A172 (cell line): ENCODE measurements at regions not wholly inside any gene's neighbourhood (a gene's known extent, or its start where the extent isn't known, plus 50 kb on each side); places are given as distances from the start of the nearest gene placed in this dataset.
A peak's percentile ranks its signal among the peaks of the same experiment; 100 is the strongest.
"Not testable (repeated sequence)": the region's sequence is repeated elsewhere in the genome, so short reads cannot be mapped to it uniquely, and the experiment has no call there.

Source experiments
- DNase-seq: peaks from one replicate; pipeline ENCODE4 v3.0.0-alpha.2; 2015; ENCODE audit warnings: low spot score

DNA sequence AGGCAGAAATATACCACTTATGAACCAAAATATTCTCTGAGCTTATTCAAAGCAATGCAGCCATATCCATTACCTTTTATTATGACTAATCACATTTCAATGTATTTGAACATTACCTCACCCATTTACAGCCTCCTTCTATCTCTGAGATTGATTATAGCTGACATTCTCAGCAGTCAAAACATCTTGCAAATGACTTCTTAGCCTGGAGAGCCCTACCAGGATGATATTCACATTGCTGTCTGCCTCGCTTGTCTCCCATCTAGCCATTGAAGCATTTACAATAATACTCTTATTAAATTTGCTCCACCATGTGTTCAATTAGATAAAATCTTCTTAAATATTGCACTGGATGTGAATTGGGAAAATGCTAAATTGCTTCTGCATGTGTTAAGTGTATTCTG lies 1879.9 kb upstream of the ACO1 start:
- DNase-seq = no peak

DNA sequence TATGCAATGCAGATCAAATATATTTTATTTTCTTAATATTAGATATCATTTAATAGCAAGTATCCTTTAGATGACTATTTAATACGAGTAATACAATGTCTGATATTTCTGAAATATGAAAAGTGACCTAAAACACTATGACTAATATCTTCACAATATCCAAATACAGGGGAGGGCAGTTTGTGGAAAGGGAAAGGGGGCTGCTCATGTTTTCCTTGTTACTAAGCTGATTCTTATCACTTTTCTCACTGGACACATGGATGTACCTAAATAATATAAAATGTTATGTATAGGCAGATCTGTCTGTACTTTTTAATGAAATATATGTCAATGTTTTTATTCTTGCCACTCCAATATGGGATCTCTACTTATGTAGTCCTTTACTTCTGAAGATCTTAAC lies 1879.1 kb upstream of the ACO1 start:
- no peak for DNase-seq

DNA sequence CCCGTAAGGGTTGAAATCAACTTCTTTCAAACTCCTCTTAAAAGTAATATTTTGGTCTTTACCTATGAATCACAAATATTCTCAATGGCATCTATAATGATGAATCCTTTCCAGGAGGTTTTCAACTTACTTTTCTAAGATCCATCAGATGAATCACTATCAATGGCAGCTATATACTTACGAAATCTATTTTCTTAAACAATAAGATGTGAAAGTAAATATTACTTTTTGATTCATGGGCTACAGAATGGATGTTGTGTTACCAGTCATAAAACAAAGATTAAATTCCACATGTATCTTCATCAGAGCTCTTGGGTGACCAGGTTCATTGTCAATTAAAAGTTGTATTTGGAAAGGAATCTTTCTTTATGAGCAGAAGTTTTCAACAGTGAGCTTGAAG lies 1877.7 kb upstream of the ACO1 start:
- DNase-seq = no peak

DNA sequence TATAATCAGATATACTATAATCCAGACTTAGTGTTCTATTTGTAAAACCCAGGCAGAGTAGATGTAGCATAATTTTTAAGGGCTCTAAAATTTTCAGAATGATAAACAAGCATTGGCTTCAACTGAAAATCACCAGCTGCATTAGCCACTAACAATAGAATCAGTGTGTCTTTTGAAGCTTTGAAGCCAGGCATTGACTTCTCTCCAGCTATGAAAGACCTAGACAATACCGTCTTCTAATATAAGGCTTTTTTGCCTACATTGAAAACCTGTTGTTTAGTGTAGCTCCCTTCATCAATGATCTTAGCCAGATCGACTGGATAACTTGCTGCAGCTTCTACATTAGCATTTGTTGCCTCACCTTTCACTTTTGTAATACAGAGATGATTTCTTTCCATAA lies 1877.3 kb upstream of the ACO1 start:
- DNase-seq = no peak

DNA sequence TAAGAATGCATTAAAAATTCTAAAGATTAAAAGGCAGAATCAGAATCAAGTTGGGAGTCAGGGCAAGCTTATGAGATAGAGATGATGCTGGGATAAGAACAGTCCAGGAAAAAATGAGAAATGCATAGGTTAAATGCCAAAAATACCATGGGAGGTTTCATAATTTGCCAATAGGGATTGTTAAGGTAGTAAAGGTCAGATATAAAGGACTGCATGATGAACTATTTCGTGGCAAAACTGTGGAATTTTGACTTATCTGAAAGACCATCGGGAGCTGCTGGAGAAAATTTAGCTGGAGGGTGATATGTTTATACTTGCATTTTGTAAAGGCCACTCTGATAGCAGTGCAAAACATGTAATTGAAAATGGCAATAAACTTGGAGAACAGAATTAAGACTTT lies 1872.8 kb upstream of the ACO1 start:
- no peak for DNase-seq

DNA sequence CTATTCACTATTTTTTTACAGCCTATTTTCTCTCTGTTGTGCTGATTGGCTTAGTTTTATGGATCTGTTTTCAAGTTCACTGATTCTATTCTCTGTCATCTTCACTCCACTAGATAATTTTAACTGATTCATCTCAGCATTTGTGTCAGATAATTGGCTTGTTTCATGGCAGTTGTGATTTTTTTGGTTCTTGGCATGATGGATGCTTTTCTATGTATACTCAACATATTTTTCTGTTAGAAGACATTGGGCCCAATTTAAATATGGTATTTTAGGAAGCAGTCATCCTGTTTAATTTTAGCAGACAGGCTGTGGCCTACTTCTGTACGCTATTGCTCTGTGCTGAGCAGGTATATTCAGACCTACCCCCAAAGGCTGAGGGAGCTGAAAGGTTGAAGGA lies 1865.3 kb upstream of the ACO1 start:
- DNase-seq = no peak

DNA sequence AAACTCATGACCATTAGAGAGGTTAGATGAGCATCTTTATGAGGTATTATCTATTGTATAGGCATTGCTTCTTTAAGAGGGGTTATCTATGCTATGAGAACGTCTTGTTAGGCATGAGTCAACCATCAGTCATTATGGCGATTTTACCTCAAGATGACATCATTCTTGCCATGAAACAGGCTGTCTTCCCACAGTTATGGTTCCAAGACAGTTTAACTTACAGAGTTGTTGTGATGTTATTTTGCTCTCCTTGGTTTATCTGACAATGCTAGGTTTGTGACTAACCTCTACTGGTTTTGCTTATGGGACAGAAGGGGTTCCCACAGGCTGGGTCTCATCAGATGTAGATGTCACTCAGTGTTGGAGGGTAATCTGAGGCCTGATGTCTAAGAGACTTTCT lies 1864.7 kb upstream of the ACO1 start:
- peak; percentile 45 for DNase-seq

DNA sequence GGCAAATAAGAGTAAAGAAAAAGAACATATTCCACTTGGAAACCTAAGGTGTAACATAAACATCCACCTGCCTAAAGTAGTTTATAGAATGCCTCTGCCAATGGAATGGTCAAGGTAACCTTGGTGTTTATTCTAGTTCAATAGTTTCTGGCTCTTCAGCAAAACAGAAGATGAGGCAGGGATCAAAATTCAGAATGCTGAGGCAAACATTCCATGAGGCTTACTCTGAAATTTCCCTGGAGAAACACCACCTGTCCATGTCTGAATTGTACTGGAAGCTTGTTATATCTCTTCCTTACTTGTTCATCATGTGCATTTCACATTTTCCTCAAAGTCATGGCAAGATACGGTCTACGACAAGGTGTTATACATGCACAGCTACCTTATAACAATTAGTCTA lies 1862.4 kb upstream of the ACO1 start:
- DNase-seq = no peak

DNA sequence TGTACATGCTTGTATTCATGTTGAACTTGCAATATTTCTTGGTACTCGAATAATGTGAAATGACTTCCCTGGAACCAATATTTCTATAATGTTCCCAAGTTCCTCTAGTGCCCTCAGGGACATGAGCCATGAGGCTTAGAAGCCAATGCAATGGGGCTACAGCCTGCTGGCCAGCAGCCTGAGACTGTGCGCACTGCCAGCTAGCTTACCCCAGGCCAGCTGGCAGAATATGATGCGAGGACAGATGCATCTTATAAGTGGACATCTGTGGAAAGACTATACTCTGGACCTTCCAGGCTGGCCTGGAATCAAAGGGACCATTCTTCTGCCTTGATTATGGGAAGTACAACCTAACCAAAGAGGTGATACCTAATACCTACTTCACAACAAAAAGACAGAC lies 1862.0 kb upstream of the ACO1 start:
- no peak for DNase-seq

DNA sequence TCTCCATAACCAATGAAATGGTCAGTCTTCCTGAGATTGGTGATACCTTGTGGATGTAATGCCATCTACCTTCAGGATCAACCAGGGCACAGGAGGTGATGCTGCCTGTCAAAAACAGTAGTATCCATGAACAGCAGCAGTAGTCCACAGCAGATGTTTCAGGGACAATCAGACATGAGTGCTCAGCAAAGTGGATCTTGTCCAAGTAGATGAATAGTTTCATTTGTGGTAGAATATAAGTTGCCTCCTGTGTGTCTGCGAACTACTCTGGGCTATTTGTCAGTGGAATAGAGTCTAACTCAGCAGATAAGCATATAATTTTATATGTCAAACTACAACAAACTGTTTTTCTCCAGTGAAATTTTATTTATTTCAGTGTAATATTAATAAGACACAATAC lies 1860.1 kb upstream of the ACO1 start:
- DNase-seq = no peak

DNA sequence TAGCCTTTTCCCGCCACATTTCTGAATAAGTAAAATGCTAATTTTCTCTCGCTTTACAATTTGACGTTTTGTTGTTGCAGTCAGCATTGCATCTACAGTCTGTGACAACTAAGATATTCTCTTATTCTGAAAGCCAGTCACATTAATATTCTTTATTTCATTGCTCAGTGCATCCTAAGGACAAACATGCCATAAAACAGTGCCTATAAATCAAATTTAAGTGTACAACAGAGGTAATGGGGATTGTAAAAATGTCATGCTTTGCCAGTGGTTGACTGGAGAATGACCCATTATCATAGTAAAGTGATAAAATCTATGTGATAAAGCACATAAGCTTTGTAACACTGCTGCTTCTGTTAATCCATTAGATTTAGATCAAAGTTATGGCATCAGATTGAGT lies 1850.0 kb upstream of the ACO1 start:
- DNase-seq = no peak

DNA sequence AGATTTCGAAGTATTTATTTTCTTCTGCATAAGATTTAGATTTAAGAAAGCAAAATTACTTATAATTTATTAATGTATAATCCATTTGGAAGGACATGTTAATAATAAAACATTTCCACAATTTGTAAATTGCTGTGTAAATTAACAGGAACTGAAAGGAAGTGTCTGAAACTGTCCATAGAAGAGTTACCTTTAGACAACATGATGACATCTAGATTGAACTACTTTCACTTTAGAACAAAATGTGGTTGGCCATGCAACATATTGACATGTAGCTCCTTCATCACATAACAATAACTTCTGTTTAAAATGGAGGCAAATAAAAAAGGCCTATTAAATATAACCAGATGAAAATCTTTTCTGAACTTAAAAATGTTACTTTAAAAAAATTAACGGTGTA lies 1849.5 kb upstream of the ACO1 start:
- DNase-seq = no peak

DNA sequence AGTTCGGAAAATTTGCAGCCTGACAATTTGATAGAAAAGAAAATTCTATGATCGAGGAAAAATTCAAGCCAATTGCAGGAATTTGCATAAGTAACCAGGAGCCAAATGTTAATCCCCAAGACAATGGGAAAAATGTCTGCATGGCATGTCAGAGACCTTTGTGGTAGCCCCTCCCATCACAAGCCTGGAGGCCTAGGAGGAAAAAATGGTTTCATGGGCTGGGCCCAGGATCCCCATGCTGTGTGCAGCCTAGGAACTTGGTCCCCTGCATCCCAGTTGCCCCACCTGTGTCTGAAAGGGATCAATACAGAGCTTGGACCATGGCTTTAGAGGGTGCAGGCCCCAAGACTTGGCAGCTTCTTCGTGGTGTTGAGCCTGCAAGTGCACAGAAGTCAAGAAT lies 1847.9 kb upstream of the ACO1 start:
- no peak for DNase-seq

DNA sequence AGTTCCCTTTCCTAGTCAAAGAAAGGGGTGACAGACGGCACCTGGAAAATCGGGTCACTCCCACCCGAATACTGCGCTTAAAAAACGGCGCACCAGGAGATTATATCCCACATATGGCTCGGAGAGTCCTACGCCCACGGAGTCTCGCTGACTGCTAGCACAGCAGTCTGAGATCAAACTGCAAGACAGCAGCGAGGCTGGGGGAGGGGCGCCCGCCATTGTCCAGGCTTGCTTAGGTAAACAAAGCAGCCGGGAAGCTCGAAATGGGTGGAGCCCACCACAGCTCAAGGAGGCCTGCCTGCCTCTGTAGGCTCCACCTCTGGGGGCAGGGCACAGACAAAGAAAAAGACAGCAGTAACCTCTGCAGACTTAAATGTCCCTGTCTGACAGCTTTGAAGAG lies 1844.7 kb upstream of the ACO1 start:
- not testable (repeated sequence) for DNase-seq

DNA sequence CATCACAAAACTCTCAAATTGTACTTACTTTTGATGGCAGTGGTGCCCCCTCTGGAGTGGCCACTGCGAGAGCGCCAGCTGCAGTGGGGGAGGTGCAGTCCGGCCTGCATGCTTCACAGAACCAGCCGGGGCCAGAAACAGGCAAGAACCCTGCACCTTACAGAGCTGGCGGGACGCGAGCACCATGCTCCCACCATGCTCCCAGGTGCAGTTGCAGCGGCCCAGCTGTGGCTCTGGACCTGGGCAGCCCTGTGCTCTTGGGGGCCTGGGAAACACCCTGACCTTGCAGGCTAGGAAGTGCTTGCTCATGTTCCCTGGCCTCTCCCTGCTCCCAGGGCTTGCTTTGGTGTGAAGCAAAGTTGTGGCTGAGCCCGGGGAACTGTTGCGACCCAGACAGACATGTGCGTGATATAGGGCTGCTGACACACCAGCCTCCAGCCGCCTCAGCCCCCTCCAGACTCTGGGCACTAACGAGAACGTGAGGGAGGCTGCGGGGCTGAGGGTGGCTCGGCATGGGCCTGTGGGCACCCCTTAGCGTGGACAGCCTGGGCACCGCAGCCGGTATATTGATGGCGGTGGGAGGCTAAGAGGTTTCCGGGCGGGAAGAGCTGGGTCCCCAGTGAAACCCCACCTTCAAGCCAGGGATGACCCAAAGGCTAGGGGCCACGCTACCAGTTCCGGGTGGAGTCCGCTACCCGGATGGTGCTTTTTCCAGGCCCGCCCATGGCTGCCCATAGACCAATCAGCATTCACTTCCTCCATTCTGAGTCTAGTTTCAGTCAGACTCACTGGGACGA lies 1809.9 kb upstream of the ACO1 start:
- no peak for DNase-seq

DNA sequence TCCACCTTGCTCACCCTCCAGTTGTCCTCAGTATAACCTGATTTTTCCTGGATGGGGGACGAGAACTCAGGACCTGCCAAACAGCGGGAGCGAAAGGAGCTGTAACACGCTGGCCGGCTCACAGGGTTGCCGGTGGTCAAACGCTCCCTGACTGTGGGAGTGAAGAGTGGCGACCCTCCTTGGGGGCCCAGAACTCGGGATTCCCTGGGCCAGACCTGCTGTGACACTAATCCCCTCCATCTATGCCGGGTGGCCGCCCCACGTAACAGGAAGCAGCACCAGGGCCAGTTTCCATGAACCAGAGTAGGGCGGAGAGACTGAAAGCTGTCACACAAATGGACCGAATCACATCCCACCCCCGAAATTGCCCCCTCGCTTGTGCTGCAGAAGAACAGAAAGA lies 1809.2 kb upstream of the ACO1 start:
- no peak for DNase-seq

DNA sequence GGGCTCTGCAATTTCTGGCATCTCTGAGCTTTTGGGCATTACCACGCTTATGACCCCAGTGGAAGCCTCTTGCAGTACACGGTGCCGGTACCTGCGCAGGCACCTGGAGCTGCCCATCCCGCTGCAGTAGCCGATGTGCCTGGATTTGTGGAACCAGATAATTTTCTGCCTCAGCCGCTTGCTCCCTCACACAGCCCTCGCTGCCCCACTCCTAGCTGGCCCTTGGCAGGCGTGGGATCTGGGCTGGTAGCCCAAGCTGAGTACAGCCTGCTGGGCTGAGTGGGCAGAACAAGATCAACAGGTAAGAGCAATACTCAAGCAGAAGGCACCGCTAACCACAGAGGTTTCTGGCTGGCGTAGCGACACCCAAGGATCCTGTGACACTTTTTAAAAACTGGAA lies 1808.8 kb upstream of the ACO1 start:
- no peak for DNase-seq

DNA sequence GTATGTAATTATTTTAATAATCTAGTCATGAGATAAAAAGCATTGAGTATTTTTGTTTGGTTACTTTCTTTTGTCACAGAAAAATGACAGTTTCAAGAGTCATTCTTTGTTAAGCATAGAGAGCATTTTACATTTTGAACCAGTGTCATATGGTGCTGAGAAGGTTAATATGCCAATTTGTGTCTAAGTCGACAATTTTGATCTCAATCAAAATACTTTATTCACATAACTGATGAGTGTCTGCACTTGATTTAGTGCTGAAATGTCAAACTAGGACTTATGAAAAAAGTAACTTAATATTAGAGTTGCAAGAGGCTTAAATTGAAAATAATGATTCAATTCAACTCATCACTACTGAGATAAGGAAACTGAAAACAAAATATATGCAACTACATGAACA lies 1804.6 kb upstream of the ACO1 start:
- DNase-seq = no peak

DNA sequence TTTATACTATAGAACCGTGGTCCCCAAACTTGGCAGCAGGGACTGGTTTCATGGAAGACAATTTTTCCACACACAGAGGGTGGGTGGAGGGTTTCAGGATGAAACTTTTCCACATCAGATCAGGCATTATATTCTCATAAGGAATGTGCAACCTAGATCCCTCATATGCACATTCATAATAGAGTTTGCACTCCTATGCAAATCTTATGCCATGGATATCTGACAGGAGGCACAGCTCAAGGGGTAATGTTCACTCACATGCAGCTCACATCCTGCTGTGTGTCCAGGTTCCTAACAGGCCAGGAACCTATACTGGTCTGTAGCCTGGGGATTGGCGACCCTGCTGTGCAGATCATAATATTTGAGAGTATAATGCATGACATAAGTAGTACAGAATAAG lies 1802.2 kb upstream of the ACO1 start:
- no peak for DNase-seq

DNA sequence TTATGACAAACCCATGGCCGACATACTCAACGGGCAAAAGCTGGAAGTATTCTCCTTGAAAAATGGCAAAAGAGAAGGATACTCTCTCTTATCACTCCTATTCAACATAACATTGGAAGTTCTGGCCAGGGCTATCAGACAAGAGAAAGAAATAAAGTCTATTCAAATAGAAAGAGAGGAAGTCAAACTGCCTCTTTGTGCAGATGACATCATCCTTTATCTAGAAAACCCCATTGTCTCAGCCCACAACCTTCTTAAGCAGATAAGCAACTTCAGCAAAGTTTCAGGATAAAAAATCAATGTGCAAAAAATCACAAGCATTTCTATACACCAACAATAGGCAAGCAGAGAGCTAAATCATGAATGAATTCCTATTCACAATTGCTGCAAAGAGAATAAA lies 1799.9 kb upstream of the ACO1 start:
- DNase-seq = no peak

DNA sequence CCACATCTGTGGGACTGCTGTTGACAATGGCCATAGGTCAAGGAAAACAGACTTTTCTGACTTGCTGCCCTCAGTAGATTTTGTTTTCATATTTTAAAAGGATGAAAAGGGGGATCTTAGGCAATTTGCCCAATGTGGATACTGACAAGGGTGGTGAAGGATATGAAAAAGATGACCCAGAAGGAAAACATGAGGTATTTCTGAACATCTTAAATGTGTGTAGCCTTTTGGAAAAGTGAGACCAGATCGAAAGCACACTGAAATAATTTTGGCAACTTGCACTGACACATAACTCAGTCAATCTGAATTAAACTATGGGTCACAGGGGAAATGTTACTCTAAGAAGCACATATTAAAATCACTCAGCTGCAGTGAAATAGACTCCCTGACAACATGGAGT lies 1793.0 kb upstream of the ACO1 start:
- DNase-seq = no peak

DNA sequence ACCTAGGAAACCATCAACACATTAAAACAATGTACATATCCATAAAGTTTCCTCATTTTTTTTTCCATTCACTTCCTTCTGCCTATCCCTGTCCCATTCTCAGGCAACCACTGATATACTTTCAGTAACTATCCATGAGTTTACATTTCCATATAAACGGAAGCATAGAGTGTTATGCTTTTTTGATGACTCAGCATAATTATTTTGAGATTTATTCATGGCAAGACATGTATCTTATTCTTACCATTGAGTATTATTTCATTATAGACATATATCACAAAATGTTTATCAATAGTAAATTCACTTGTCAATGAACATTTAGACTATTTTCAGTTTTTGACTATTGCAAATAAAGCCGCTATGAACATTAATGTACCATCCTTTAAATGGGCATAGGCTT lies 1786.8 kb upstream of the ACO1 start:
- DNase-seq = no peak

DNA sequence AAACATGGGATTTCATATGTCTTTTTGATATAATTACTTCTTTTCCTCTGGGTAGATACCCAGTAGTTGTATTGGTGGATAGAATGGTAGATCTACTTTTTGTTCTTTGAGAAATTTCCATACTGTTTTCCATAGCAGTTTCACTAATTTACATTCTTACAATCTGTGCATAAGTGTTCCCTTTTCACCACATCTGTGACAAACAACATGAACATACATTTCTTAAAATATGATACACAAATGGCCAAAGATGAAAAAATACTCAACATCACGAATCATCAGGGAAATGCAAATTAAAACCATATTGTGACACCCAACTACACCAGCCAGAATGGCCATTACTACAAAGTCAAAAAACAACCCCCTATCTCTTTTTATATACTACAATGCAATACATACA lies 1778.5 kb upstream of the ACO1 start:
- no peak for DNase-seq

DNA sequence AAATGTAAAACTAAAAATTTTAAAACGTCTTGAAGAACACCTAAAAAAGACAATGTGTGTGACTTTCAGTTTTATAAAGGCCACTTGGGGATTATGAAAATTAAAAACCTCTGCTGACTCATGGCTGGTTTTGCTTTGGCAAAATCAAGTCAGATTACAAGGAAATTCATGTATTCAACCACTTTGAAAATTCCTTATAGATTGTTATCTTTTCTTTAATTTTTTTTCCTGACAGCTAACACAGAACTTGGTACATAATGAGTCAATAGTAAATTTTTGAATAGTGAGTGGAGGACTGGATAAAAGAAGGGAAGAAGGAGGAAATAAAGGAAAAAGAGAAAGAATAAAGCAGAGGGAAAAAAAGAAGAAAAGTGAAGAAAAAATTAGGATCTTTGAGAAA lies 1774.7 kb upstream of the ACO1 start:
- no peak for DNase-seq
